SIG-M5 treated with dmso at 0.1 percent for 504 hours (cell line): ENCODE measurements at regions not wholly inside any gene's neighbourhood (a gene's known extent, or its start where the extent isn't known, plus 50 kb on each side); places are given as distances from the start of the nearest gene placed in this dataset.
"Not testable (repeated sequence)": the region's sequence is repeated elsewhere in the genome, so short reads cannot be mapped to it uniquely, and the experiment has no call there.

Experiments used
- DNase-seq: peaks from one replicate; lab custom pipeline; 2025; ENCODE audit not compliant: unreplicated experiment; lab: John Stamatoyannopoulos, UW

GRCh38 chr7:98727146-98727709, 110.1 kb downstream of the NPTX2 start:
- DNase-seq: no peak

GRCh38 chr7:98728555-98728954, 111.5 kb downstream of the NPTX2 start:
- DNase-seq: no peak

- no peak for DNase-seq
Observed at GRCh38 chr7:98729121-98729520, 112.0 kb downstream of the NPTX2 start.

- DNase-seq: no peak
Observed at GRCh38 chr7:98730326-98730725, 113.2 kb downstream of the NPTX2 start.

- DNase-seq: no peak
Observed at GRCh38 chr7:98731651-98732050, 114.6 kb downstream of the NPTX2 start.

- DNase-seq: peak; percentile 44
Observed at GRCh38 chr7:98733036-98733435, 116.0 kb downstream of the NPTX2 start.

GRCh38 chr7:98735801-98736200, 118.7 kb downstream of the NPTX2 start:
- no peak for DNase-seq

GRCh38 chr7:98736461-98736860, 119.4 kb downstream of the NPTX2 start:
- DNase-seq: not testable (repeated sequence)

GRCh38 chr7:98737176-98737575, 120.1 kb downstream of the NPTX2 start:
- no peak for DNase-seq

- no peak for DNase-seq
Observed at GRCh38 chr7:98740643-98741042, 123.6 kb downstream of the NPTX2 start.

- peak; percentile 43 for DNase-seq
Observed at GRCh38 chr7:98745722-98746318, 124.0 kb downstream of the TMEM130 start.

GRCh38 chr7:98748090-98748489, 121.7 kb downstream of the TMEM130 start:
- DNase-seq: no peak

- no peak for DNase-seq
Observed at GRCh38 chr7:98753176-98753575, 116.6 kb downstream of the TMEM130 start.

GRCh38 chr7:98753989-98754479, 115.8 kb downstream of the TMEM130 start:
- DNase-seq: no peak

GRCh38 chr7:98755138-98755898, 114.5 kb downstream of the TMEM130 start:
- DNase-seq: no peak

- no peak for DNase-seq
Observed at GRCh38 chr7:98758157-98758556, 111.7 kb downstream of the TMEM130 start.

GRCh38 chr7:98760201-98760651, 109.6 kb downstream of the TMEM130 start:
- DNase-seq: no peak

GRCh38 chr7:98761225-98761624, 108.6 kb downstream of the TMEM130 start:
- DNase-seq: no peak

- DNase-seq: no peak
Observed at GRCh38 chr7:98762620-98763019, 107.2 kb downstream of the TMEM130 start.

GRCh38 chr7:98763441-98763840, 106.4 kb downstream of the TMEM130 start:
- no peak for DNase-seq

GRCh38 chr7:98764946-98765345, 104.9 kb downstream of the TMEM130 start:
- DNase-seq: no peak

GRCh38 chr7:98770085-98770484, 99.7 kb downstream of the TMEM130 start:
- not testable (repeated sequence) for DNase-seq
